HEK293 (cell line): ENCODE measurements at regions not wholly inside any gene's neighbourhood (a gene's known extent, or its start where the extent isn't known, plus 50 kb on each side); places are given as distances from the start of the nearest gene placed in this dataset.

Experiments used
- KLF8 ChIP-seq: fragments of 450-650 bp; formaldehyde crosslinking; IDR thresholded peaks from 2 replicates; pipeline ENCODE4 v1.5.1; 2016; ENCODE audit warnings: missing biosample characterization, missing genetic modification characterization
- SP3 ChIP-seq: fragments of 450-650 bp; formaldehyde crosslinking; IDR thresholded peaks from 2 replicates; pipeline ENCODE4 v1.5.1; 2016; ENCODE audit warnings: missing biosample characterization, missing genetic modification characterization
- ZBTB20 ChIP-seq: fragments of 450-650 bp; formaldehyde crosslinking; IDR thresholded peaks from 2 replicates; pipeline ENCODE4 v1.5.1; 2016; ENCODE audit warnings: missing biosample characterization, missing genetic modification characterization
- ZBTB7A ChIP-seq: fragments of 450-650 bp; formaldehyde crosslinking; IDR thresholded peaks from 2 replicates; pipeline ENCODE4 v1.5.1; 2016; ENCODE audit warnings: low read depth, missing biosample characterization, missing genetic modification characterization
- ZIC2 ChIP-seq: fragments of 450-650 bp; formaldehyde crosslinking; IDR thresholded peaks from 2 replicates; pipeline ENCODE4 v1.5.1; 2016; ENCODE audit warnings: missing biosample characterization, missing genetic modification characterization
- ZNF530 ChIP-seq: fragments of 450-650 bp; formaldehyde crosslinking; IDR thresholded peaks from 2 replicates; pipeline ENCODE4 v1.5.1; 2016; ENCODE audit warnings: low read depth, missing biosample characterization, missing genetic modification characterization
- ZNF76 ChIP-seq: fragments of 450-650 bp; formaldehyde crosslinking; IDR thresholded peaks from 2 replicates; pipeline ENCODE4; 2016; ENCODE audit warnings: low read depth, missing biosample characterization, missing genetic modification characterization, borderline replicate concordance
- TF ChIP-seq, protein P1 (sequence below): fragments of 450-650 bp; formaldehyde crosslinking; IDR thresholded peaks from 2 replicates; pipeline ENCODE4 v1.5.1; 2016; ENCODE audit warnings: missing biosample characterization, missing genetic modification characterization
- TF ChIP-seq, protein P2 (sequence below): fragments of 450-650 bp; IDR thresholded peaks from 2 replicates; pipeline ENCODE4 v1.5.1; 2018; ENCODE audit warnings: missing biosample characterization, mild to moderate bottlenecking, missing genetic modification characterization
- TF ChIP-seq, protein P3 (sequence below): fragments of 450-650 bp; formaldehyde crosslinking; IDR thresholded peaks from 2 replicates; pipeline ENCODE4 v1.5.1; 2016; ENCODE audit warnings: missing biosample characterization, missing genetic modification characterization, low read depth
- TF ChIP-seq, protein P4 (sequence below): fragments of 450-650 bp; formaldehyde crosslinking; IDR thresholded peaks from 2 replicates; pipeline ENCODE4 v1.5.1; 2016; ENCODE audit warnings: missing biosample characterization, missing genetic modification characterization
- TF ChIP-seq, protein P5 (sequence below): fragments of 450-650 bp; formaldehyde crosslinking; IDR thresholded peaks from 2 replicates; pipeline ENCODE4 v1.5.1; 2016; ENCODE audit warnings: missing biosample characterization, missing genetic modification characterization
- TF ChIP-seq, protein P6 (sequence below): fragments of 450-650 bp; formaldehyde crosslinking; IDR thresholded peaks from 2 replicates; pipeline ENCODE4 v1.5.1; 2016; ENCODE audit warnings: missing biosample characterization, missing genetic modification characterization, borderline replicate concordance

DNA sequence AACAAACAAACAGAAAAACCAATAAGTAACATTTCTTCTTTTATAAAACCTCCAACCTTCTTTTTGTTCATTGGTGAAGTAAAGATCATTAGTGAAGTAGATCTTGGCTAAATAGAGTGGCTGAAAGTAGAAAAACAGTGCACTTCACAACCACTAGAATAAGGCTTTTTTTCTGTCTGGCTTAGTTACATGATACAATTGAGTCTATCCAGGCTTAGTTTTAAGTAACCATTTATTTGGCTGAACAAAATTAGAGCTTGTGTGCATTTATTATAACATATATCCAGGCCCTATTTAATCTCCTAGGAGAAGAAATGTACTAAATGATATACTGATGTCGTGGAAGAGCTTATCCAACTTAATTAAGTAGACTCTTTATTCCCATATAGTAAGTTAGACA, 65.8 kb upstream of the STK38L start:
- TF ChIP-seq, protein P1, sequence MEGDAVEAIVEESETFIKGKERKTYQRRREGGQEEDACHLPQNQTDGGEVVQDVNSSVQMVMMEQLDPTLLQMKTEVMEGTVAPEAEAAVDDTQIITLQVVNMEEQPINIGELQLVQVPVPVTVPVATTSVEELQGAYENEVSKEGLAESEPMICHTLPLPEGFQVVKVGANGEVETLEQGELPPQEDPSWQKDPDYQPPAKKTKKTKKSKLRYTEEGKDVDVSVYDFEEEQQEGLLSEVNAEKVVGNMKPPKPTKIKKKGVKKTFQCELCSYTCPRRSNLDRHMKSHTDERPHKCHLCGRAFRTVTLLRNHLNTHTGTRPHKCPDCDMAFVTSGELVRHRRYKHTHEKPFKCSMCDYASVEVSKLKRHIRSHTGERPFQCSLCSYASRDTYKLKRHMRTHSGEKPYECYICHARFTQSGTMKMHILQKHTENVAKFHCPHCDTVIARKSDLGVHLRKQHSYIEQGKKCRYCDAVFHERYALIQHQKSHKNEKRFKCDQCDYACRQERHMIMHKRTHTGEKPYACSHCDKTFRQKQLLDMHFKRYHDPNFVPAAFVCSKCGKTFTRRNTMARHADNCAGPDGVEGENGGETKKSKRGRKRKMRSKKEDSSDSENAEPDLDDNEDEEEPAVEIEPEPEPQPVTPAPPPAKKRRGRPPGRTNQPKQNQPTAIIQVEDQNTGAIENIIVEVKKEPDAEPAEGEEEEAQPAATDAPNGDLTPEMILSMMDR (tag by site-specific recombination), result no peak
- no peak for TF ChIP-seq SP3 (tag by site-specific recombination)
- TF ChIP-seq ZBTB20 (tag by site-specific recombination), result no peak
- TF ChIP-seq ZNF530 (tag by site-specific recombination), result no peak
- TF ChIP-seq, protein P2, sequence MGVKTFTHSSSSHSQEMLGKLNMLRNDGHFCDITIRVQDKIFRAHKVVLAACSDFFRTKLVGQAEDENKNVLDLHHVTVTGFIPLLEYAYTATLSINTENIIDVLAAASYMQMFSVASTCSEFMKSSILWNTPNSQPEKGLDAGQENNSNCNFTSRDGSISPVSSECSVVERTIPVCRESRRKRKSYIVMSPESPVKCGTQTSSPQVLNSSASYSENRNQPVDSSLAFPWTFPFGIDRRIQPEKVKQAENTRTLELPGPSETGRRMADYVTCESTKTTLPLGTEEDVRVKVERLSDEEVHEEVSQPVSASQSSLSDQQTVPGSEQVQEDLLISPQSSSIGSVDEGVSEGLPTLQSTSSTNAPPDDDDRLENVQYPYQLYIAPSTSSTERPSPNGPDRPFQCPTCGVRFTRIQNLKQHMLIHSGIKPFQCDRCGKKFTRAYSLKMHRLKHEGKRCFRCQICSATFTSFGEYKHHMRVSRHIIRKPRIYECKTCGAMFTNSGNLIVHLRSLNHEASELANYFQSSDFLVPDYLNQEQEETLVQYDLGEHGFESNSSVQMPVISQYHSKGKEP, result no peak
- TF ChIP-seq, protein P3, sequence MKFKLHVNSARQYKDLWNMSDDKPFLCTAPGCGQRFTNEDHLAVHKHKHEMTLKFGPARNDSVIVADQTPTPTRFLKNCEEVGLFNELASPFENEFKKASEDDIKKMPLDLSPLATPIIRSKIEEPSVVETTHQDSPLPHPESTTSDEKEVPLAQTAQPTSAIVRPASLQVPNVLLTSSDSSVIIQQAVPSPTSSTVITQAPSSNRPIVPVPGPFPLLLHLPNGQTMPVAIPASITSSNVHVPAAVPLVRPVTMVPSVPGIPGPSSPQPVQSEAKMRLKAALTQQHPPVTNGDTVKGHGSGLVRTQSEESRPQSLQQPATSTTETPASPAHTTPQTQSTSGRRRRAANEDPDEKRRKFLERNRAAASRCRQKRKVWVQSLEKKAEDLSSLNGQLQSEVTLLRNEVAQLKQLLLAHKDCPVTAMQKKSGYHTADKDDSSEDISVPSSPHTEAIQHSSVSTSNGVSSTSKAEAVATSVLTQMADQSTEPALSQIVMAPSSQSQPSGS (tag by site-specific recombination), result no peak
- no peak for TF ChIP-seq ZIC2 (tag by site-specific recombination)
- TF ChIP-seq ZNF76 (tag by site-specific recombination), result no peak
- TF ChIP-seq, protein P4, sequence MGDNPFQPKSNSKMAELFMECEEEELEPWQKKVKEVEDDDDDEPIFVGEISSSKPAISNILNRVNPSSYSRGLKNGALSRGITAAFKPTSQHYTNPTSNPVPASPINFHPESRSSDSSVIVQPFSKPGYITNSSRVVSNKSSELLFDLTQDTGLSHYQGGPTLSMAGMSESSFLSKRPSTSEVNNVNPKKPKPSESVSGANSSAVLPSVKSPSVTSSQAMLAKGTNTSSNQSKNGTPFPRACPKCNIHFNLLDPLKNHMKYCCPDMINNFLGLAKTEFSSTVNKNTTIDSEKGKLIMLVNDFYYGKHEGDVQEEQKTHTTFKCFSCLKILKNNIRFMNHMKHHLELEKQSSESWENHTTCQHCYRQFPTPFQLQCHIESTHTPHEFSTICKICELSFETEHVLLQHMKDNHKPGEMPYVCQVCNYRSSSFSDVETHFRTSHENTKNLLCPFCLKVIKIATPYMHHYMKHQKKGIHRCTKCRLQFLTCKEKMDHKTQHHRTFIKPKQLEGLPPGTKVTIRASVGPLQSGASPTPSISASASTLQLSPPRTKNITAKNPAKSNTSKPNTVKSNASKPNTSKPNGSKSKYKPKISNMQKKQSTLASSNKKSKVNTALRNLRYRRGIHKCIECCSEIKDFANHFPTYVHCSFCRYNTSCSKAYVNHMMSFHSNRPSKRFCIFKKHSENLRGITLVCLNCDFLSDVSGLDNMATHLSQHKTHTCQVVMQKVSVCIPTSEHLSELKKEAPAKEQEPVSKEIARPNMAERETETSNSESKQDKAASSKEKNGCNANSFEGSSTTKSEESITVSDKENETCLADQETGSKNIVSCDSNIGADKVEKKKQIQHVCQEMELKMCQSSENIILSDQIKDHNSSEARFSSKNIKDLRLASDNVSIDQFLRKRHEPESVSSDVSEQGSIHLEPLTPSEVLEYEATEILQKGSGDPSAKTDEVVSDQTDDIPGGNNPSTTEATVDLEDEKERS, result no peak
- no peak for TF ChIP-seq ZBTB7A (tag by site-specific recombination)
- no peak for TF ChIP-seq KLF8 (tag by site-specific recombination)
- TF ChIP-seq, protein P5, sequence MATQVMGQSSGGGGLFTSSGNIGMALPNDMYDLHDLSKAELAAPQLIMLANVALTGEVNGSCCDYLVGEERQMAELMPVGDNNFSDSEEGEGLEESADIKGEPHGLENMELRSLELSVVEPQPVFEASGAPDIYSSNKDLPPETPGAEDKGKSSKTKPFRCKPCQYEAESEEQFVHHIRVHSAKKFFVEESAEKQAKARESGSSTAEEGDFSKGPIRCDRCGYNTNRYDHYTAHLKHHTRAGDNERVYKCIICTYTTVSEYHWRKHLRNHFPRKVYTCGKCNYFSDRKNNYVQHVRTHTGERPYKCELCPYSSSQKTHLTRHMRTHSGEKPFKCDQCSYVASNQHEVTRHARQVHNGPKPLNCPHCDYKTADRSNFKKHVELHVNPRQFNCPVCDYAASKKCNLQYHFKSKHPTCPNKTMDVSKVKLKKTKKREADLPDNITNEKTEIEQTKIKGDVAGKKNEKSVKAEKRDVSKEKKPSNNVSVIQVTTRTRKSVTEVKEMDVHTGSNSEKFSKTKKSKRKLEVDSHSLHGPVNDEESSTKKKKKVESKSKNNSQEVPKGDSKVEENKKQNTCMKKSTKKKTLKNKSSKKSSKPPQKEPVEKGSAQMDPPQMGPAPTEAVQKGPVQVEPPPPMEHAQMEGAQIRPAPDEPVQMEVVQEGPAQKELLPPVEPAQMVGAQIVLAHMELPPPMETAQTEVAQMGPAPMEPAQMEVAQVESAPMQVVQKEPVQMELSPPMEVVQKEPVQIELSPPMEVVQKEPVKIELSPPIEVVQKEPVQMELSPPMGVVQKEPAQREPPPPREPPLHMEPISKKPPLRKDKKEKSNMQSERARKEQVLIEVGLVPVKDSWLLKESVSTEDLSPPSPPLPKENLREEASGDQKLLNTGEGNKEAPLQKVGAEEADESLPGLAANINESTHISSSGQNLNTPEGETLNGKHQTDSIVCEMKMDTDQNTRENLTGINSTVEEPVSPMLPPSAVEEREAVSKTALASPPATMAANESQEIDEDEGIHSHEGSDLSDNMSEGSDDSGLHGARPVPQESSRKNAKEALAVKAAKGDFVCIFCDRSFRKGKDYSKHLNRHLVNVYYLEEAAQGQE, result no peak
- TF ChIP-seq, protein P6, sequence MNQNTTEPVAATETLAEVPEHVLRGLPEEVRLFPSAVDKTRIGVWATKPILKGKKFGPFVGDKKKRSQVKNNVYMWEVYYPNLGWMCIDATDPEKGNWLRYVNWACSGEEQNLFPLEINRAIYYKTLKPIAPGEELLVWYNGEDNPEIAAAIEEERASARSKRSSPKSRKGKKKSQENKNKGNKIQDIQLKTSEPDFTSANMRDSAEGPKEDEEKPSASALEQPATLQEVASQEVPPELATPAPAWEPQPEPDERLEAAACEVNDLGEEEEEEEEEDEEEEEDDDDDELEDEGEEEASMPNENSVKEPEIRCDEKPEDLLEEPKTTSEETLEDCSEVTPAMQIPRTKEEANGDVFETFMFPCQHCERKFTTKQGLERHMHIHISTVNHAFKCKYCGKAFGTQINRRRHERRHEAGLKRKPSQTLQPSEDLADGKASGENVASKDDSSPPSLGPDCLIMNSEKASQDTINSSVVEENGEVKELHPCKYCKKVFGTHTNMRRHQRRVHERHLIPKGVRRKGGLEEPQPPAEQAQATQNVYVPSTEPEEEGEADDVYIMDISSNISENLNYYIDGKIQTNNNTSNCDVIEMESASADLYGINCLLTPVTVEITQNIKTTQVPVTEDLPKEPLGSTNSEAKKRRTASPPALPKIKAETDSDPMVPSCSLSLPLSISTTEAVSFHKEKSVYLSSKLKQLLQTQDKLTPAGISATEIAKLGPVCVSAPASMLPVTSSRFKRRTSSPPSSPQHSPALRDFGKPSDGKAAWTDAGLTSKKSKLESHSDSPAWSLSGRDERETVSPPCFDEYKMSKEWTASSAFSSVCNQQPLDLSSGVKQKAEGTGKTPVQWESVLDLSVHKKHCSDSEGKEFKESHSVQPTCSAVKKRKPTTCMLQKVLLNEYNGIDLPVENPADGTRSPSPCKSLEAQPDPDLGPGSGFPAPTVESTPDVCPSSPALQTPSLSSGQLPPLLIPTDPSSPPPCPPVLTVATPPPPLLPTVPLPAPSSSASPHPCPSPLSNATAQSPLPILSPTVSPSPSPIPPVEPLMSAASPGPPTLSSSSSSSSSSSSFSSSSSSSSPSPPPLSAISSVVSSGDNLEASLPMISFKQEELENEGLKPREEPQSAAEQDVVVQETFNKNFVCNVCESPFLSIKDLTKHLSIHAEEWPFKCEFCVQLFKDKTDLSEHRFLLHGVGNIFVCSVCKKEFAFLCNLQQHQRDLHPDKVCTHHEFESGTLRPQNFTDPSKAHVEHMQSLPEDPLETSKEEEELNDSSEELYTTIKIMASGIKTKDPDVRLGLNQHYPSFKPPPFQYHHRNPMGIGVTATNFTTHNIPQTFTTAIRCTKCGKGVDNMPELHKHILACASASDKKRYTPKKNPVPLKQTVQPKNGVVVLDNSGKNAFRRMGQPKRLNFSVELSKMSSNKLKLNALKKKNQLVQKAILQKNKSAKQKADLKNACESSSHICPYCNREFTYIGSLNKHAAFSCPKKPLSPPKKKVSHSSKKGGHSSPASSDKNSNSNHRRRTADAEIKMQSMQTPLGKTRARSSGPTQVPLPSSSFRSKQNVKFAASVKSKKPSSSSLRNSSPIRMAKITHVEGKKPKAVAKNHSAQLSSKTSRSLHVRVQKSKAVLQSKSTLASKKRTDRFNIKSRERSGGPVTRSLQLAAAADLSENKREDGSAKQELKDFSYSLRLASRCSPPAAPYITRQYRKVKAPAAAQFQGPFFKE (tag by site-specific recombination), result no peak
